HG02763 (cell line): ENCODE measurements at regions not wholly inside any gene's neighbourhood (a gene's known extent, or its start where the extent isn't known, plus 50 kb on each side); places are given as distances from the start of the nearest gene placed in this dataset.
"Not testable (repeated sequence)": the region's sequence is repeated elsewhere in the genome, so short reads cannot be mapped to it uniquely, and the experiment has no call there.

Source experiments
- ATAC-seq: cut with Tn5 transposase; IDR thresholded peaks from one replicate; pipeline ENCODE4 v1.9.1; 2021; ENCODE audit warnings: mild to moderate bottlenecking, moderate library complexity; ENCODE audit not compliant: unreplicated experiment

- no peak for ATAC-seq
These were observed 362.6 kb downstream of the KCNRG start for GRCh38 chr13:50377726-50378270.

- ATAC-seq, result no peak
These were observed 363.3 kb downstream of the KCNRG start for GRCh38 chr13:50378509-50379044.

DNA sequence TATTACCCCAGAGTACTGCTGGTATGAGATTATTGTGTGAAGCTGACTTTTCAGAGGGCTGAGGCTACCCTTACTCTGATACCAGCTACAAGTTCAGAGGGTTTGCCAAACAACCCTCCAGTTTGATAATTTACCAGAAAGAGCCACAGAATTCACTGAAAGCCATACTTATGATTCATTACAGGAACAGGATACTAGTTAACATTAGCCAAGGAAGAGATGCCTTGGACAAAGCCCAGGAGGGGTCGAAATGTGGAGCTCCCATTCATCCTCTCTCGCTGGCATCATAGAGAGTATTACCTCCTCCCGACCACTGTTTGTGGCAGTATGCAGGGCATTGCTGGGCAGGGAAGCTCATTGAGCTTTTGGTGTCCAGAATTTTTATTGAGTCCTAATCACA is 364.3 kb downstream of the KCNRG start:
- ATAC-seq, result no peak

DNA sequence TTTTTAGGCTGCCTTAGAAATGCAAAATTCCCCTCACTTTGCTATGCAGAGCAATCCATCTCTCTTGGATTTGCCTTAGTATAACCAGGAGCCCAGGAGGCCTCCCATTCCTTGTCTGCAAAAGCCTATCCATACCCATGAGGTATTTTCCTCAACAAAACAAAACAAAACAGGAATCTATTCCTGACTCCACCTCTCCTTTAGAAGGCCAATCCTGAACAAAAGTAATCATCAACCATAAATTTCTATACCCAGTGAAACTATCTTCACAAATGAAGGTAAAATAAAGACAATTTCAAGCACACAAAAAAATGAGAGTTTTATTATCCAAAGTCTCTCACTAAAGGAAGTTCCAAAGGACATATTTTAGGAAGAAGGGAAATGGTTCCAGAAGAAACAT is 365.7 kb downstream of the KCNRG start:
- no peak for ATAC-seq

- ATAC-seq, result no peak
These were observed 367.3 kb downstream of the KCNRG start for GRCh38 chr13:50382511-50382910.

DNA sequence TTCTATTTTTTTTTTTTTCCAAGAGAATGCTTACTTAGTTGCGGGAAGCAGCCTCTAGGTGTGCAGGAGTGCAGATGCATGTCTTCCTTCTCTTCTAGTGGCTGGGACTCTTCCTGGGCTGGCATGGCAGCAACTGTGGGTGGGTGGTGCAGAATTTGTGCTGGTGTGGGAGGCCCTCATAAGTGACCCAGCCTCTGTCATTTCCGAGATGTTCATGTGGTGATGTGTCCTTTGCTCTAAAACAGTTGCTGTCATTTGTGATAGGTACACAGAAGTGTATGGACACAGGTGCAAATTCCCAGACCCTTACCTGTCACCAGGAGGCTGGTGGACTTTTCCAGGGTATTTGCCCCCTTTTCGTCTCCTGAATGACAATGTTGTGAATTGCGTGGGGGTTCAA is 367.7 kb downstream of the KCNRG start:
- no peak for ATAC-seq

GRCh38 chr13:50384724-50385123 is 369.5 kb downstream of the KCNRG start:
- no peak for ATAC-seq

DNA sequence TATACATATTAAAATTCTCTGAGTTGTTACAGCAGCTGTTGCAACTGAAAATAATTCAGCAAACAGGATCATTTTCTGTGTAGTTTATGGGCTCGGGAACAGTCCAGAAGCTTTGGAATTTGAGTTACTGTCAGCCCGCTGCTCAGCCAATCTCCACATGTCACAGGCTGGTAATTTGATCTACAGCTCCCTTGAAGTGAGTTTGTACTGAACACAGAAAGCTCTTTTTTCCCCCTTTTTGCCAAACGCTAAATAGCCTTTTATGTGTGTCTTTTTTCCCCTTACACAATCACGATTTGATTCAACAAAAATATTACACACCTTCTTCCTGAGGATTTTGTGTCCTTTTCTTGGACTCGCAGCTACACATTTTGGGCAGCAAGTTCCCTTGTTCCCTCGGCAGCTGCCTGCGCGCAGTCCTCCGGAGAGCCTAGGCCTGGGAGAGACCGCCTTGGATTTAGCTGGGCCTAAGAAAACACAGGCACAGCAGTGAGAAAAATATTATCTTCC is 371.4 kb downstream of the KCNRG start:
- no peak for ATAC-seq

DNA sequence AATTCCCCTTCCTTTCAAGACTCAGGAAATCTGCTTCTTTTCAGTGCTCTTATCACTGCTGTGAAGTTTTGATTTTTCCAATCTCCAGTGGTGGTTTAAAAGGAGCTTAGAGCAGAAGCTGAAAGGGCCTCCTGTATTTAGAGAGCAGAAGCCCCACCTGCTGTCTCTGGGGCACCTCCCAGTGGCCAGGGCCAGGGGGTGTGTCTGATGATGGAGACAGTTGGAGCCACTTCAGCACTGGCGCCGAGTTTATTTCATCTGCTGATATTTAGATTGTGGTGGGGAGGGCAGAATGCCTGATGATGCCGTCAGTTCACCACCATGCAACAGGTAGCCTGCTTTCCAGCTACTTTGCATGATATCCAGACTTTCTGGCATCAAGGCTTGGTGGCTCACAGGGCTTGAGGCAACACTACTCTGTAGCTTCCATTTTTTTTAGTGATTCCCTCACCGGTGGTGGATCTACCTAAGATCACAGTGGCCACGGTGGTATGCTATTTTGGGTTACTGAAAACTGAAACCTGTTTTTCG is 371.9 kb downstream of the KCNRG start:
- ATAC-seq, result no peak

DNA sequence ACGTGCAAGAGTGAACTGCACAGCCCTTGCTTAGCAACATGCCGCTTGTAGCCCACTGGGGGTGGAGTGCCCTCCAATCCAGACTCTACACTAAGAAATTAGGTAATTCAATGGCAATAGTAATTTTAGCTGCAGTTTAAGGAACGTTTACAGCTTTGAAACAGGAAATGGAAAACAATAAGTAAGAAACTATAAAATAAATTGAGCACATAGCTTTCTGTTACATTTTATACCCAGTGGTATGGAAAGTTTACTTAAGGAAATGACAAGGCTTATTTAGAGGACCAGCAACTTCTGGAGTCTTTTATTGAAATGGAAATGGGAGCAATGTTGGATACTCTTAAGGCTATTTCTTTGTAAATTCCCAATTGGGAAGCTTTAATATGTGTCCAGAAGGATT is 373.2 kb downstream of the KCNRG start:
- no peak for ATAC-seq

DNA sequence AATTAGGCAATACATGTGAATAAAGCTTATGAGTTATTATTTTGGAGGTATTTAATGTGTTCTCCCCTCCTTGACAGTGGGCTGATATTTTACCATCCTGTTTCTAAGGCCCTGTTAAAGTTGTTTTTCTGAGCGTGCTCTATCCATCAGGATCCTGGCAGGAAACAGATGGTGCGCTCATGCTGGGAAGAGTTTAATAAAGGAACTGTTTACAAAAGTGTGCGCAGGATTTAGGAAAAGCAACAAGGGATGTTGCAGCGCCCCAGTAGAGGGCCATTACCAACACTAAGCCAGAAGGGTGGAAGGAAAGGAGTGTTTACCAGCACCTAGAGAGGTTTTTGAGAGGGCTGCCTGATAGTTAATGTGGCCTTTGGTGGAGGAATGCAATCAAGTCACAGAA is 374.5 kb downstream of the KCNRG start:
- ATAC-seq, result no peak

GRCh38 chr13:50390503-50391248 is 375.4 kb downstream of the KCNRG start:
- ATAC-seq, result no peak

DNA sequence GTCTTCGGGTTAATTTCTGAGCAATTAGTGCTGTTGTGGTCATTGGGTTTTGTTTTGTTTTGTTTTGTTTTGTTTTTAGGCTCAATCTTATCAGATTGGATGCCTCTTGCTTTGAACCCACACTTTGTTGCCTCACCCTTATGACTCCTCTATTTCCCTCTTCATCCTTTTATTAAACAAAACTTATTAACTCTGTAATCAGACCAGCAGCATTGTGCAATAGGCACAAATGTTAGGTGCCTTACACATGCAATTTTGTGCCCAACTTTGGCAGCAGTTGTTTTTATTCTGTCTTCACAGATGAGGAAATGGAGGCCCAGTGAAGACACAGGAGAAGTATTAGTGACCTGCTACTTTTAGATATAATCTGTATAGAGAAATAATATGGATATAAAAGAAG is 377.7 kb downstream of the KCNRG start:
- ATAC-seq, result no peak

- no peak for ATAC-seq
These were observed 378.4 kb downstream of the KCNRG start for GRCh38 chr13:50393628-50394027.

- no peak for ATAC-seq
These were observed 380.8 kb downstream of the KCNRG start for GRCh38 chr13:50396001-50396400.

GRCh38 chr13:50396618-50397017 is 381.4 kb downstream of the KCNRG start:
- ATAC-seq, result not testable (repeated sequence)

- ATAC-seq, result no peak
These were observed 384.9 kb downstream of the KCNRG start for GRCh38 chr13:50400035-50400726.

DNA sequence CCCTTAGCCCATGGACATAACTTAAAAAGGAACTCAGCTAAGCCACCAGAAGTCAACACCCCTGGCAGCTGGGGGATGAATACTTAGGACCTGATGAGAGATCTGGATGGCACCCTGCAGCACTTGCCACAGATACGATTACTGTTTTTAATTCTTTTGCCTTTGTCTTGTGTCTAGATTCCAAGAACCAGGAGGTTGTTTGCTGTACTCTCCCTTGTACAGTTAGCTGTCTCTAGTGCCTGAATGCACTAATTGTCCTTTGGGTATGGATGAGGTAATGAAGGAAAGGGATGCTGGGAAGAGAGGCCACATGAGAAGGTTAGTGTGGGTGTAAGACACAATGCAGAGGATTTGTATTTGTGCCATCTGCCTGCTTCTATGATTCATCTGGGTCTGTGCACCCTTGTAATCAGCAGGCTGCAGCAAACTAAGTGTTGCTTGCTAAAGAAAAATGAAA is 385.8 kb downstream of the KCNRG start:
- no peak for ATAC-seq

GRCh38 chr13:50401721-50402465 is 386.6 kb downstream of the KCNRG start:
- ATAC-seq, result no peak

DNA sequence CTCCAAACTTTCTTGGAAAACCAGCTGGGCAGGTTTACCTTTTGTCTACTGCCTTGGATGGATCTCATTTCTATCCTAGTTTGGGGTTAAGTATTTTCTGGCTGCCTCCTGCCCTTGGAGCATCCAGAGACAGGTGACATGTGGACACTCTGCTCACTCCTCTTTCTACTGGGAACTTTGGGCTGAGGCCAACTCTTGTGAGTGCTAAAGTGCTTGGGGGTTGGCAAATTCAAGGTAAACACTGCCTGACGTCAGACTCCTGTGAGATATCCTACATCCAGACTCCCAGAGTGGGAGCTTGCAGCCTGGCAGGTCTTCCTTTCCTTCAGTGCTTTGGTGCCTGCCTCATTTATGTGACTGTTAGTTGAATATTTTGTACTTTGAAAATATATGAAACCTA is 388.1 kb downstream of the KCNRG start:
- ATAC-seq, result no peak

GRCh38 chr13:50404116-50404515 is 388.9 kb downstream of the KCNRG start:
- ATAC-seq, result no peak
